Superior temporal gyrus (tissue), 1 donor: ENCODE measurements at regions not wholly inside any gene's neighbourhood (a gene's known extent, or its start where the extent isn't known, plus 50 kb on each side); places are given as distances from the start of the nearest gene placed in this dataset.

Source experiments
- DNase-seq: peaks from one replicate; pipeline ENCODE4 v3.0.0-alpha.2; 2016; ENCODE audit errors: extremely low spot score

- DNase-seq = no peak
These were observed 94.8 kb upstream of the HNRNPA3 start for GRCh38 chr2:177117755-177118154.

GRCh38 chr2:177118636-177119035 is 94.0 kb upstream of the HNRNPA3 start:
- no peak for DNase-seq

- DNase-seq = no peak
These were observed 93.5 kb upstream of the HNRNPA3 start for GRCh38 chr2:177119099-177119498.

- DNase-seq = no peak
These were observed 89.5 kb upstream of the HNRNPA3 start for GRCh38 chr2:177123048-177123447.

GRCh38 chr2:177124371-177124770 is 88.2 kb upstream of the HNRNPA3 start:
- DNase-seq = no peak

GRCh38 chr2:177127821-177128220 is 84.8 kb upstream of the HNRNPA3 start:
- DNase-seq = no peak

- DNase-seq = no peak
These were observed 83.0 kb upstream of the HNRNPA3 start for GRCh38 chr2:177129610-177130009.

- no peak for DNase-seq
These were observed 80.7 kb upstream of the HNRNPA3 start for GRCh38 chr2:177131858-177132257.

GRCh38 chr2:177138823-177139222 is 73.8 kb upstream of the HNRNPA3 start:
- DNase-seq = no peak

- no peak for DNase-seq
These were observed 70.7 kb upstream of the HNRNPA3 start for GRCh38 chr2:177141866-177142265.

- DNase-seq = no peak
These were observed 69.2 kb upstream of the HNRNPA3 start for GRCh38 chr2:177143444-177143843.

GRCh38 chr2:177147093-177147694 is 65.4 kb upstream of the HNRNPA3 start:
- peak; percentile 86 for DNase-seq

- DNase-seq = peak; percentile 26
These were observed 64.7 kb upstream of the HNRNPA3 start for GRCh38 chr2:177147834-177148445.

- peak; percentile 86 for DNase-seq
These were observed 64.0 kb upstream of the HNRNPA3 start for GRCh38 chr2:177148477-177149154.

GRCh38 chr2:177149155-177149503 is 63.5 kb upstream of the HNRNPA3 start:
- DNase-seq = no peak

- no peak for DNase-seq
These were observed 58.8 kb upstream of the HNRNPA3 start for GRCh38 chr2:177153805-177154204.

GRCh38 chr2:177154809-177155208 is 57.8 kb upstream of the HNRNPA3 start:
- no peak for DNase-seq

GRCh38 chr2:177155631-177156030 is 57.0 kb upstream of the HNRNPA3 start:
- no peak for DNase-seq

GRCh38 chr2:177161741-177162460 is 50.7 kb upstream of the HNRNPA3 start:
- DNase-seq = peak; percentile 74
